Body of pancreas (tissue), 4 donors: ENCODE measurements at regions not wholly inside any gene's neighbourhood (a gene's known extent, or its start where the extent isn't known, plus 50 kb on each side); places are given as distances from the start of the nearest gene placed in this dataset. TPM values are rescaled to one million over a fixed set of nuclear protein-coding genes. Genes with fewer than 3 reads are reported as not detected.
"Not testable (repeated sequence)": the region's sequence is repeated elsewhere in the genome, so short reads cannot be mapped to it uniquely, and the experiment has no call there.

ENCODE experiments used
- ATAC-seq: fragments of 150-250 bp; one replicate; pipeline ENCODE4 v1.9.1; 2016
- DNase-seq, 4 donors: peaks; one replicate each; pipeline ENCODE4 v3.0.0-alpha.2; 2019
- H3K27ac ChIP-seq, 4 donors: fragments of 200-600 bp; sonication (generic); 1 replicate in 3 of 4; 2 replicates in 1 of 4; pipeline versions ENCODE4 v1.5.1 to v1.6.1; 2016 to 2019; ENCODE audit warnings: mild to moderate bottlenecking in 1 of 4, mixed read lengths in 1 of 4, moderate library complexity in 1 of 4
- H3K27me3 ChIP-seq, 2 donors: fragments of 200-600 bp; sonication (generic); one replicate each; pipeline ENCODE4 v1.6.0; 2016; ENCODE audit warnings: mild to moderate bottlenecking in 1 of 2
- H3K36me3 ChIP-seq, 2 donors: fragments of 200-600 bp; sonication (generic); replicated peaks in 1 of 2; 2 replicates each; pipeline ENCODE4 v1.5.1; 2016; ENCODE audit warnings: low read depth in 2 of 2; ENCODE audit not compliant: insufficient read depth in 1 of 2
- H3K4me1 ChIP-seq: fragments of 200-600 bp; sonication (generic); one replicate; pipeline ENCODE4 v1.6.0; 2016
- H3K4me3 ChIP-seq, 2 donors: fragments of 200-600 bp; sonication (generic); 1 replicate in 1 of 2; 2 replicates in 1 of 2; pipeline ENCODE4 v1.5.1; 2016 to 2019
- H3K9me3 ChIP-seq, 3 donors: fragments of 200-600 bp; sonication (generic); 1 replicate in 2 of 3; 2 replicates in 1 of 3; pipeline ENCODE4 v1.5.1; 2016
- WGBS, 2 donors: methylation state at CpG; one replicate each; pipeline ENCODE4 v1.1.5; 2017; 5-methylcytosine and 5-hydroxymethylcytosine counted together
- intact Hi-C: fragments of 100-400 bp; cut with DNase I; formaldehyde crosslinking; loops from one replicate; pipeline ENCODE4 v1.15.1; 2023
- microRNA-seq, 2 donors: library from miRNA; unstranded; fragments of <30 nt; microRNA quantifications; one replicate each; pipeline ENCODE4, GENCODE V29; 2016; ENCODE audit warnings: borderline number of aligned reads in 2 of 2, borderline replicate concordance in 2 of 2
- small RNA-seq: library from RNA; depleted of rRNA; stranded (forward); fragments of <200 nt; gene quantifications from one replicate; pipeline ENCODE3, GENCODE V24; 2016

DNA sequence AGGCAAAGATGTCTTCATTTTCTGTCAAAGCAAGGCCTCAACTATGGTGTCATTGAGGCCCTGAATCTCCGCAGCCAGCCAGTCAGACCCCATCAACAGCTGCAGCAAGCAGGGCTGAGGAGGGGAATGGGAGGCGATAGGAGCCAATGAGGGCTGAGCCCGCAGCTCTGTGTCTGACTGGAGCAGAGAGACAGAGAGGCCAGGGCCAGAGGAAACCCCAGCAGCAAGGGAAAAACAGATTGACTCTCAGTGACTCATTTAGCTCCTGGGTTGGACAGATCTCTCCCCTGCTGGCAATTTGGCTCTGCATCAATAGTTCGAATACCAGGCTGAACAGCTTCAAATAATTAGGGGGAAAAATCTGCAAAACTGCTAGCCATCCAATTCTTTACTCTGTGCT is 67.1 kb upstream of the NBPF11 start:
- H3K27me3 ChIP-seq, ATAC-seq, H3K4me1 ChIP-seq, H3K9me3 ChIP-seq, intact Hi-C loops, H3K27ac ChIP-seq, DNase-seq, H3K4me3 ChIP-seq, H3K36me3 ChIP-seq: not testable (repeated sequence)
- no CpG with 5 or more reads among the region's 4 CpGs for WGBS, 2 donors

DNA sequence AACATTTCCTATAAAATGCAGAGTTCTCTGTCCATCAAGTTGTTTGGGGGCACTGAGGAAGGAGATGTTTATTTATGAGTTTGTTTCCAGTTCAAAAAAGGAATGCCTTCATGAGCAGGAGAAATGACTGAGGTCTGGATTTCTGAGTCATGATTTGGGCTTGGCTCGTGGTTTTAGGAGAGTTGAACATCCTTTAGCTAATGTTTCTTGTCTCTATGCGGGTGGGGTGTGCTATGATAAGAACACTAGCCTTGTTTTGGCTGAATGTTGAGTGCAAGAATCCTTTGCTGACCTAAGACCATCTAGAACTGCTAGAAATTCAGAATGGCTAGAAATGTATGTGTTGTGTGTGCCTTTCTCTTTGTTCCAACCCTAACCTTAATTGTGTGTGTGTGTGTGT is 59.1 kb upstream of the NBPF11 start:
- H3K36me3 ChIP-seq, intact Hi-C loops, H3K4me1 ChIP-seq, ATAC-seq, H3K9me3 ChIP-seq, H3K27ac ChIP-seq, DNase-seq, H3K4me3 ChIP-seq, H3K27me3 ChIP-seq: not testable (repeated sequence)
- WGBS, 2 donors: no CpG with 5 or more reads among the region's 2 CpGs

DNA sequence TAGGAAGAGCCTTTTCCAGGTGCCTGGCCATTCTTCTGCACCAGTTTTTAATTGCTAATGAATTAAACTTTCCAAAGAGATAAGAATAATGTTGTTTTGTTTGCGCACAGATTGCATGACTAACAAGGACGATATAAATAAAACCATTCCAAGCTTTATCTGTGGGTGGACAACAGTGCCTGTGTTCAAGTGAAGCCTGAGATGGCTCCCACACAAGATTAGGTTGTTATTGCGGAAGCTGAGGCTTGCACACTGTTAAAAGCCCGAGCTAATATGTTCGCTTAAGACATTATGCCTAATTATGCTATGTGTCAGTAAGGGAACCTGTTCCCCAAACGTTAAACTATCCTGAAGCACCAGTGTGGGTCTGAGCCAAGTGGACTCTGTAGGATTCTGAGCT is 58.5 kb upstream of the NBPF11 start:
- H3K36me3 ChIP-seq, intact Hi-C loops, H3K4me1 ChIP-seq, ATAC-seq, H3K9me3 ChIP-seq, H3K27ac ChIP-seq, H3K27me3 ChIP-seq, H3K4me3 ChIP-seq, DNase-seq: not testable (repeated sequence)
- WGBS, 2 donors: no CpG with 5 or more reads among the region's 6 CpGs

DNA sequence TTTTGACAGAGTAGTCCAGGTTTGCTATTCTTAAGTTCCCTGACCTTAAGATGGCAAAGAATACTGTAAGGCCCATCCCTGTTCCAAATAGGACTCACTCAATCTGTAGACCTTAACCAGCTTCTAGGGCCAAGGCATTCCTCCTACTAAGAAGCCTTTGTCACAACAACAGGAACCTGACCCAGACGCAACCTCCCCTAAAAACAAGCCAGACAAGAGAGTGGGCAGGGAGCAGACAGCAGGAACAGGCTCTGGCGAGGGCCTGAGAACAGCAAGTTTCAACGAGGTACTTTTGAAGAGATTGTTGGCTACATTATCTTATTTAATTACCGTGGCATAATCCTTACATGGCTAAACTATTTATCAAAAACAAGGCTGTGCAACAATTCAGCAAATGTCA is 58.1 kb upstream of the NBPF11 start:
- H3K36me3 ChIP-seq, DNase-seq, H3K27ac ChIP-seq, H3K4me1 ChIP-seq, ATAC-seq, intact Hi-C loops, H3K9me3 ChIP-seq, H3K27me3 ChIP-seq, H3K4me3 ChIP-seq: not testable (repeated sequence)
- WGBS, 2 donors: no CpG with 5 or more reads among the region's 4 CpGs

DNA sequence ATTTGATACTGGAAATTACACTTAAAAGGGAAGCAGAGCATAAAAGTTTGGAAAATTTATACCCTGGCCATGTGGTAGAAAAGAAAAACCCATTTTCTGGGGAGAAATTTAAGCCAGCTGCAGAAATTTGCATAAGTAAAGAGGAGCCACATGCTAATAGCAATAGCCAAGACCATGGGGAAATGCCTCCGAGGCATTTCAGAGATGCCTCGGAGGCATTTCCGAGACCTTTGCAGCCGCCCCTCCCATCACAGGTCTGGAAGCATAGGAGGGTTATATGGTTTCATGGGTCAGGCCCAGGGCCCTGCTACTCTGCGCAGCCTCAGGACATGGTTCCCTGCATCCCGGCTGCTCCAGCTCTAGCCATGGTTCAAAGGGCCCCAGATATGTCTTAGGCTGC is 49.9 kb upstream of the NBPF11 start:
- H3K9me3 ChIP-seq, H3K4me3 ChIP-seq, H3K36me3 ChIP-seq, ATAC-seq, H3K27me3 ChIP-seq, H3K4me1 ChIP-seq, DNase-seq, H3K27ac ChIP-seq, intact Hi-C loops: not testable (repeated sequence)
- no CpG with 5 or more reads among the region's 6 CpGs for WGBS, 2 donors

Small RNA genes lying in the stretch of these regions (microRNA-seq; reads per million reads assigned to microRNA genes)
- 0 to 0.45 reads per million in 2 donors for gene MIR5087
- 0 reads per million in 2 donors for gene MIR6077

Small RNA genes lying in the stretch of these regions (small RNA-seq; reads per million reads assigned to genes)
- not detected for gene AC239809.1
- gene MIR6077: not detected
- gene RF00019: not detected
- gene RNU1-120P: not detected
- not detected for gene RNU1-122P
- gene RNU1-13P: not detected
- 3.2 reads per million, percentile 80 among the genes with 10 or more reads in this experiment for gene RNVU1-1
- gene RNVU1-2: not detected
- gene RNVU1-3: not detected
